ACC112 (cell line): ENCODE measurements at regions not wholly inside any gene's neighbourhood (a gene's known extent, or its start where the extent isn't known, plus 50 kb on each side); places are given as distances from the start of the nearest gene placed in this dataset.
"Not testable (repeated sequence)": the region's sequence is repeated elsewhere in the genome, so short reads cannot be mapped to it uniquely, and the experiment has no call there.

ENCODE experiments used
- H2AFZ ChIP-seq: fragments of 200-600 bp; sonication (generic); one replicate; pipeline ENCODE4 v1.6.0; 2017; ENCODE audit warnings: antibody characterized with exemption, low read length; ENCODE audit not compliant: unreplicated experiment
- H3K27ac ChIP-seq: fragments of 200-600 bp; sonication (generic); 2 replicates; pipeline ENCODE4 v1.5.1; 2014; ENCODE audit warnings: low read depth, mild to moderate bottlenecking, antibody characterized with exemption, low read length, moderate library complexity
- H3K27me3 ChIP-seq: fragments of 200-600 bp; sonication (generic); 2 replicates; pipeline ENCODE4 v1.6.1; 2014; ENCODE audit warnings: mild to moderate bottlenecking, antibody characterized with exemption, low read length, moderate library complexity, mixed read lengths; ENCODE audit not compliant: insufficient read depth
- H3K36me3 ChIP-seq: fragments of 200-600 bp; sonication (generic); 2 replicates; pipeline ENCODE4 v1.6.1; 2016; ENCODE audit warnings: mild to moderate bottlenecking, antibody characterized with exemption, low read length, moderate library complexity, mixed read lengths; ENCODE audit not compliant: insufficient read depth
- H3K4me1 ChIP-seq: fragments of 200-600 bp; sonication (generic); one replicate; pipeline ENCODE4 v1.6.1; 2016; ENCODE audit warnings: low read length, mixed read lengths; ENCODE audit not compliant: insufficient read depth, unreplicated experiment, control insufficient read depth
- H3K4me3 ChIP-seq: fragments of 200-600 bp; sonication (generic); 2 replicates; pipeline ENCODE4 v1.5.1; 2014; ENCODE audit warnings: mild to moderate bottlenecking, low read depth, low read length
- H3K79me2 ChIP-seq: fragments of 200-600 bp; sonication (generic); one replicate; pipeline ENCODE4 v1.6.0; 2016; ENCODE audit warnings: low read length; ENCODE audit not compliant: control insufficient read depth, unreplicated experiment, insufficient read depth

DNA sequence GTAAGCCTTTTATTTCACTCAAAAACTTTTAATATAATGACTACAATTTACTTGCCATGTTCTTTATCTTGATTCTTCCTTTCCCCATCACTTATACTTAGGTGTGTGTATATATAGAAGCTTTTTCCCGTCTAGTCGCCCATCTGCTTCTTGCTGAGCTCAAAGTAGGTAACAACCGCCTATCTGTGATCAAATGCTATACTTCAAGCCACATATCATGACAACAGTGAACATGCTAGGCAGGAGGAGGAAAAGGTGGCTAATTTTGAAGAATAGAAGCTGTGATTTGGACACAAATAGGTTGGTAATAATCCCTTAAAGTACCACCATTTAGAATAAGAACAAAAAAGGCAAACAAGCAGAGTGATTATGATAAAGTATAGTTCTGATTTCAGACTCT lies 367.3 kb upstream of the CHRM2 start:
- H3K27me3 ChIP-seq = no peaks in the 10 kb centered on the region
- H3K36me3 ChIP-seq = no peaks in the 10 kb centered on the region
- no peaks in the 10 kb centered on the region for H3K4me1 ChIP-seq
- H2AFZ ChIP-seq = no peak overlapping the region
- no peak overlapping the region for H3K27ac ChIP-seq
- H3K4me3 ChIP-seq = no peak overlapping the region
- H3K79me2 ChIP-seq = no peaks in the 10 kb centered on the region

DNA sequence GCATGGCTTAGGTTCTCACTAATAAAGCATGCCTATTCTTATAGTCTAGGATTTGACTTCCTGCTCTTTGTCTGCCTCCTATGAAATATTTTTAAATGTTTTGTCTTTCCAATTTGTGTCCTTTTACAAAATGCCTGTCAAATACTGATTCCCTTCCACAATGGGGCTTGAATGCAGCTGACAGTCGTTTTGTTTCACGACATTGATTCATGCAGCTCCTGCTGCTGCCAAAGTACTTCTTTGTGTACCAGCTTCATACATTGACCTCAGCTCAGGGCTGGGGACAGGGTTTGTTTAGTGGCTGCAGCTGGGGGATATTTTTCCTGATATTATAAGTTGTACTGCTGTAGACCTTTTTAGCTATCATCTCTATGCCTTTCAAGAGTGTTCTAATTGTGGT lies 371.9 kb upstream of the CHRM2 start:
- no peaks in the 10 kb centered on the region for H3K36me3 ChIP-seq
- no peak overlapping the region for H3K4me3 ChIP-seq
- no peaks in the 10 kb centered on the region for H3K4me1 ChIP-seq
- H3K27ac ChIP-seq = no peak overlapping the region
- no peaks in the 10 kb centered on the region for H3K27me3 ChIP-seq
- no peaks in the 10 kb centered on the region for H3K79me2 ChIP-seq
- no peak overlapping the region for H2AFZ ChIP-seq

DNA sequence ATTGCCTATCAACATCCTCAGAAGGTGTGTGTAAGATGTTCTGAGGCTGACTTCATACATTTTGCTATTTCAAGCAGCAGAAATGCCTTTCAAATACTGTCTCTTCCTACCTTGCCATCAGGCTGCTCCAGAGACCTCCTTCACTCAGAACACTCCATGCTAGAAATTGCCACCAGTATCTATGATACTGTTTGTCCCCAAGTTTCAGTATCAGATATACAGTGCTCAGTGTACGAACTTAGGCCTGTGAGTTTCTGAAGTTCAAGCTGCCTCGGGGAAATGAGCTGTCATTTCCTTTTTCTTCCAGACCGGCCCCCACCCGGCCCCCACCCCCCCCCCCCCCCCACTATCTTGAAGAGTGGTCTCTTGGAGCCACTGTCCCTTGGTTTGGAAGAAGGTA lies 373.4 kb upstream of the CHRM2 start:
- H2AFZ ChIP-seq = no peak overlapping the region
- no peaks in the 10 kb centered on the region for H3K27me3 ChIP-seq
- no peak overlapping the region for H3K27ac ChIP-seq
- H3K36me3 ChIP-seq = no peaks in the 10 kb centered on the region
- H3K79me2 ChIP-seq = no peaks in the 10 kb centered on the region
- no peak overlapping the region for H3K4me3 ChIP-seq
- H3K4me1 ChIP-seq = no peaks in the 10 kb centered on the region

DNA sequence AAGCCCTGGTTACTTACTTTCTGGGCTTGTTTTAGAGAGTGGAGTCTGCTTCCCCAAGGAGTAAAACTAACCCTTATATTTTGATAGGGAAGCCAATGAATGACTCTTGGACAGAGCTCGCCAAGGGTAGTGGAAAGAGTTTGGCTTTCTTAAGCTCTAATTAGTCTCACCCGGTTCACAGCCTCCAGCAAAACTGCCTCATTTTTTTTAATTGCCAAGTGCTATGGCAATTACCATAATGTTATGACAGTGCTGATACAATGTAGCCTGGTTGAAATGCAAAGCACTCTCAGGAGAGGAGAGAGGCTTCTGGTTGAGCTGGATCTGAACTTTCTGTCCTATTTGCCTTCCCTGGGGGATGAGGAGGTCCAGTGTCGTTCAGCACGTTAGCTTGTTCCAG lies 376.1 kb upstream of the CHRM2 start:
- Histone ChIP-seq H3K4me3 (no peak overlapping the region), H3K27ac (no peak overlapping the region), H3K36me3 (no peaks in the 10 kb centered on the region), H3K79me2 (no peaks in the 10 kb centered on the region), H2AFZ (no peak overlapping the region), H3K4me1 (no peaks in the 10 kb centered on the region), H3K27me3 (no peaks in the 10 kb centered on the region)

DNA sequence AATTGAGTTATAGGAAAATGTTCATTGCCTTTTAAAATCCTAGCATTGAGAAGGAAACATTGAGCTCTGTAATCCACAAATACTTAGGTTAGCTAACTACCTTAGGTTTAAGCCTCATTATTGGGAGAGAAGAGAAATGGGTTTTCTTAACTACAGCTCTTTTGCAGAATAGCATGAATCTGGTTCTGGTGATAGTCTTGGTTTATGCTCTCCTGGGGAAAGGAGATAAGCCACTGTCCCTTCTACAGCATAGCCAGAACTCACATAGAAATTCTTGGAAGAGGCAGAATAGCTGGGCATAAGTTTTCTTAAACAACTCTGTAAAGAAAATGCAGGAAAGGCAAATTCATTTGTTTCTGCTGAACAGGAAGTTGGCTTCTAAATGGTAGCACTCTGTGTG lies 378.6 kb upstream of the CHRM2 start:
- Histone ChIP-seq H2AFZ (no peak overlapping the region), H3K27me3 (no peaks in the 10 kb centered on the region), H3K4me3 (no peak overlapping the region), H3K27ac (no peak overlapping the region), H3K79me2 (no peaks in the 10 kb centered on the region), H3K4me1 (no peaks in the 10 kb centered on the region), H3K36me3 (no peaks in the 10 kb centered on the region)

DNA sequence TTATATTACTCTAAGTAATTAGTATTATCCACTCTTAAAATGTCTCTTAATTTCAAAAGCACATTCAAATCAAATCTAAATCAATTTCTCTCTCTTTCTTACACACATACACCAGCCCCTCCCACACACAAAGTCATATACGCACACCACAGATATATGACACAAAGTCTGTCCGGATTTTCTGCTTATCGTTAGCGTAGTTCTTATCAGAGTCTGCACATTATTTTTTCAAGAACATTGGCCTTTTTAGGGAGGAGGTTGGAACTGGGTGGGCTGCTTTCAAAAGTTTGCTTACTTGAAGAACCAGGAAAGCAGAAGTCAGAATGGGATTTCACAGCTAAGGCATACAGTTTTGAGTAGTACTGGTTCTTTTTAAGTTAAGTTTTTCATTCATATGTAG lies 387.6 kb upstream of the CHRM2 start:
- Histone ChIP-seq H3K36me3 (no peaks in the 10 kb centered on the region), H2AFZ (no peak overlapping the region), H3K4me1 (no peaks in the 10 kb centered on the region), H3K4me3 (no peak overlapping the region), H3K27ac (no peak overlapping the region), H3K79me2 (no peaks in the 10 kb centered on the region), H3K27me3 (no peaks in the 10 kb centered on the region)

DNA sequence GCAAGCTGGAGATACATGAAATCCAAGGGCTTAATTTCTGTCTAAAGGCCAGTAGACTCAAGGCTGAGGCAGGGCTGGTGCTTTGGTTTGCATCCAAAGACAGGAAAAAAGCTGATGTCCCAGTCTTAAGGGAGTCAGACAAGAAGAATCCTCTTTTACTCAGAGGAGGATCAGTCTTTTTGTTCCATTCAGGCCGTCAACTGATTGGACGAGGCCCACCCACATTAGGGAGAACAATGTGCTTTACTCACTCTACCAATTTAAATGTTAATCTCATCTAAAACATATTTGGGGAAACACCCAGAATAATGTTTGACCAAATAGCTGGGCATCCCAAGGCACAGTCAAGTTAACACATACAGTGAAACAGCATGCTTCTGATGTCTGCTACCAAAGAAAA lies 388.5 kb upstream of the CHRM2 start:
- Histone ChIP-seq H3K4me1 (no peaks in the 10 kb centered on the region), H3K36me3 (no peaks in the 10 kb centered on the region), H3K4me3 (no peak overlapping the region), H2AFZ (no peak overlapping the region), H3K27ac (no peak overlapping the region), H3K27me3 (no peaks in the 10 kb centered on the region), H3K79me2 (no peaks in the 10 kb centered on the region)

DNA sequence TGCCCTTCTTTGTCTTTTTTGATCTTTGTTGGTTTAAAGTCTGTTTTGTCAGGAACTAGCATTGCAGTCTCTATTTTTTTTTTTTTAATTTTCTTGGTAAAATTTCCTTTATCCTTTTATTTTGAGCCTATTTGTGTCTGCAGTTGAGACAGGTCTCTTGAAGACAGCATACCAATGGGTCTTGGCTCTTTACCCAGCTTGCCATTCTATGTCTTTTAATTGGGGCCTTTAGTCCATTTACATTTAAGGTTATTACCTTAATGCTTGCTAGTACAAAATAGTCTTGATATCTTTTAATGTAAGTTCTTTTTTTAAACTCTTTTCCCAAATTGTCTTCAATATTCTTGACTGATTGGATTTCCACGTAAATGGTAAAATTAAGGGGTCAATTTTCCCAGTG lies 398.3 kb upstream of the CHRM2 start:
- Histone ChIP-seq H3K36me3 (no peaks in the 10 kb centered on the region), H3K4me1 (no peaks in the 10 kb centered on the region), H3K4me3 (no peak overlapping the region), H3K27me3 (no peaks in the 10 kb centered on the region), H2AFZ (no peak overlapping the region), H3K27ac (no peak overlapping the region), H3K79me2 (no peaks in the 10 kb centered on the region)

DNA sequence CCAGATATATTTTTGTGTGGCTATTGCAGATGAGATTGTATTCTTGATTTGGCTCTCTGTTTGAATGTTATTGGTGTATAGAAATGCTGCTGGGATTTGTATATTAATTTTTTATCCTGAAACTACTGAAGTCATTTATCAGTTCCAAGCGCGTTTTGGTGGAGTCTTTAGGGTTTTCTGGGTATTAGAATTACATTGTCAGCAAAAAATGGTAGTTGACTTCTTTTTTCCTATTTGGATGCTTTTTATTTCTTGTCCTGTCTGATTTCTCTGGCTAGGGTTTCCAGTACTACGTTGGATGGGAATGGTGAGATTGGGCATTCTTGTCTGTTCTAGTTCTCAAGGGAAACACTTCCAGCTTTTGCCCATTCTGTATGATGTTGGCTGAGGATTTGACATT lies 415.5 kb upstream of the CHRM2 start:
- no peaks in the 10 kb centered on the region for H3K27me3 ChIP-seq
- H3K4me3 ChIP-seq = no peak overlapping the region
- no peak overlapping the region for H3K27ac ChIP-seq
- no peaks in the 10 kb centered on the region for H3K36me3 ChIP-seq
- no peaks in the 10 kb centered on the region for H3K79me2 ChIP-seq
- H2AFZ ChIP-seq = no peak overlapping the region
- no peaks in the 10 kb centered on the region for H3K4me1 ChIP-seq

DNA sequence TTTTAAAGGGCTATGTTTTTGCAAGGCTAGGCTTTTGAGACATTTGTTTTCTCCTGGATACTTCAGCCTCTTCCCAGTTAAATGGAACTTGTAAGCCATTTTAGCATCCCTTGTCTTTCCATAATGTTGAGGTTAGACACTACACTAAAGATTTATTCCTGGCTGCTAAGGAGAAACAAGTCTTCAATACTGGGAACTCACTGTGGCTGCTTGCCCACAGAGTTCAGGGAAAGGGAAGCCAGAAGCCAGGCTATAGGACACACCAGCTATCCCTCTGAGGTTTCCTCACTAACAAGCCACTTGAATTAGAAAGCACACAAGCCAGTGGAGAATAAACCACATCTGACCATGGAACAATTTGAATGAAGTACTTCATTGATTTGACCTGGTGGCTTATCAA lies 421.7 kb upstream of the CHRM2 start:
- no peaks in the 10 kb centered on the region for H3K4me1 ChIP-seq
- H2AFZ ChIP-seq = no peak overlapping the region
- no peak overlapping the region for H3K27ac ChIP-seq
- H3K27me3 ChIP-seq = no peaks in the 10 kb centered on the region
- H3K79me2 ChIP-seq = no peaks in the 10 kb centered on the region
- H3K36me3 ChIP-seq = no peaks in the 10 kb centered on the region
- no peak overlapping the region for H3K4me3 ChIP-seq

DNA sequence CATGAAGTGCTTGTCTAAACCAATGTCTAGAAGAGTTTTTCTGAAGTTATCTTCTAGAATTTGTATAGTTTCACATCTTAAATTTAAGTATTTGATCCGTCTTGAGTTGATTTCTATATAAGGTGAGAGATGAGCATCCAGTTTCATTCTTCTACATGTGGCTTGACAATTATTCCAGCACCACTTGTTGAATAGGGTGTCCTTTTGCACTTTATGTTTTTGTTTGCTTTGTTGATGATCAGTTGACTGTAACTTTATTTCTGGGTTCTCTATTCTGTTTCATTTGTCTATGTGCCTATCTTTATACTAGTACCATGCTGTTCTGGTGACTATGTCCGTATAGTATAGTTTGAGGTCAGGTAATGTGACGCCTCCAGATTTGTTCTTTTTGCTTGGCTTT lies 426.6 kb upstream of the CHRM2 start:
- no peaks in the 10 kb centered on the region for H3K27me3 ChIP-seq
- H3K36me3 ChIP-seq = no peaks in the 10 kb centered on the region
- no peak overlapping the region for H3K4me3 ChIP-seq
- no peak overlapping the region for H3K27ac ChIP-seq
- no peaks in the 10 kb centered on the region for H3K79me2 ChIP-seq
- H2AFZ ChIP-seq = no peak overlapping the region
- H3K4me1 ChIP-seq = no peaks in the 10 kb centered on the region

DNA sequence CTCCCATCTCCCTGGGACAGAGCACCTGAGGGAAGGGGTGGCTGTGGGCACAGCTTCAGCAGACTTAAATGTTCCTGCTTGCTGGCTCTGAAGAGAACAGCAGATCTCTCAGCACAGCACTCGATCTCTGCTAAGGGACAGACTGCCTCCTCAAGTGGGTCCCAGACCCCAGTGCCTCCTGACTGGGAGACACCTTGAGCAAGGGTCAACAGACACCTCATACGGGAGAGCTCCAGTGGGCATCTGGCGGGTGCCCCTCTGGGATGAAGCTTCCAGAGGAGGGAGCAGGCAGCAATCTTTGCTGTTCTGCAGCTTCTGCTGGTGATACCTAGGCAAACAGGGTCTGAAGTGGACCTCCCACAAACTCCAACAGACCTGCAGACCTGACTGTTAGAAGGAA lies 436.7 kb upstream of the CHRM2 start:
- not testable (repeated sequence) for H3K36me3 ChIP-seq, H3K4me1 ChIP-seq, H3K27me3 ChIP-seq, H3K4me3 ChIP-seq, H2AFZ ChIP-seq, H3K79me2 ChIP-seq, H3K27ac ChIP-seq
